SH-SY5Y (cell line): ENCODE measurements at regions not wholly inside any gene's neighbourhood (a gene's known extent, or its start where the extent isn't known, plus 50 kb on each side); places are given as distances from the start of the nearest gene placed in this dataset.

ENCODE experiments used
- GATA2 ChIP-seq: IDR thresholded peaks from 2 replicates; pipeline ENCODE4 v1.6.1; 2011; ENCODE audit warnings: mild to moderate bottlenecking, low read depth, low read length
- GATA3 ChIP-seq: IDR thresholded peaks from 2 replicates; pipeline ENCODE4 v1.6.1; 2011; ENCODE audit warnings: low read depth, mild to moderate bottlenecking, low read length, moderate library complexity

GRCh38 chr10:34022195-34022594 is 687.7 kb upstream of the NRP1 start:
- TF ChIP-seq GATA3 (no peak), GATA2 (no peak)
